SU-DHL-6 (cell line): ENCODE measurements at regions not wholly inside any gene's neighbourhood (a gene's known extent, or its start where the extent isn't known, plus 50 kb on each side); places are given as distances from the start of the nearest gene placed in this dataset.

Source experiments
- H2AFZ ChIP-seq: fragments of 200-600 bp; sonication (generic); 2 replicates; pipeline ENCODE4 v1.6.1; 2014; ENCODE audit warnings: low read depth, mild to moderate bottlenecking, moderate library complexity, mixed read lengths, antibody characterized with exemption, low read length; ENCODE audit not compliant: severe bottlenecking
- H3F3A ChIP-seq: fragments of 200-600 bp; shearing (Covaris generic); 2 replicates; pipeline ENCODE4 v1.6.0; 2016; ENCODE audit warnings: antibody characterized with exemption, mild to moderate bottlenecking; ENCODE audit not compliant: insufficient read depth
- H3K27ac ChIP-seq: fragments of 200-600 bp; sonication (generic); 2 replicates; pipeline ENCODE4 v1.5.1; 2016; ENCODE audit warnings: low read depth, mild to moderate bottlenecking, low read length, moderate library complexity, mixed read lengths
- H3K27me3 ChIP-seq: fragments of 200-600 bp; sonication (generic), shearing (Covaris generic); 2 replicates; pipeline ENCODE4 v1.6.0; 2014; ENCODE audit warnings: mild to moderate bottlenecking, low read length
- H3K36me3 ChIP-seq: fragments of 200-600 bp; sonication (generic); 2 replicates; pipeline ENCODE4 v1.6.1; 2014; ENCODE audit warnings: mild to moderate bottlenecking, low read length, mixed read lengths
- H3K4me2 ChIP-seq: fragments of 300-600, 200-600 bp; shearing (Covaris generic), sonication (generic); 2 replicates; pipeline ENCODE4 v1.6.0; 2014; ENCODE audit warnings: low read length, low read depth, mild to moderate bottlenecking; ENCODE audit not compliant: poor library complexity, severe bottlenecking
- H3K4me3 ChIP-seq: fragments of 200-600 bp; sonication (generic); 2 replicates; pipeline ENCODE4 v1.5.1; 2014; ENCODE audit warnings: antibody characterized with exemption, low read length, mild to moderate bottlenecking, mixed read lengths; ENCODE audit not compliant: insufficient read depth, poor library complexity, severe bottlenecking
- H3K79me2 ChIP-seq: fragments of 200-600 bp; sonication (generic); 2 replicates; pipeline ENCODE4 v1.6.1; 2014; ENCODE audit warnings: mild to moderate bottlenecking, low read length, moderate library complexity; ENCODE audit not compliant: insufficient read depth
- H3K9ac ChIP-seq: fragments of 200-600 bp; sonication (generic); 2 replicates; pipeline ENCODE4 v1.7.0; 2014; ENCODE audit warnings: mild to moderate bottlenecking, low read length
- H3K9me2 ChIP-seq: fragments of 200-600 bp; sonication (generic); replicated peaks from 2 replicates; pipeline ENCODE4 v1.6.1; 2014; ENCODE audit warnings: low read length; ENCODE audit not compliant: insufficient read depth
- H3K9me3 ChIP-seq: fragments of 200-600 bp; sonication (generic); 2 replicates; pipeline ENCODE4 v1.6.1; 2014; ENCODE audit warnings: low read length, mixed read lengths; ENCODE audit not compliant: insufficient read depth
- H4K20me1 ChIP-seq: fragments of 200-600 bp; sonication (generic); 2 replicates; pipeline ENCODE4 v1.6.1; 2014; ENCODE audit warnings: low read depth, mild to moderate bottlenecking, antibody characterized with exemption, low read length, moderate library complexity, mixed read lengths
- EZH2phosphoT487 ChIP-seq: fragments of 200-600 bp; sonication (generic), shearing (Covaris generic); conservative IDR thresholded peaks from 2 replicates; pipeline ENCODE4 v1.6.1; 2018; ENCODE audit warnings: mild to moderate bottlenecking, antibody characterized with exemption, low read length, moderate library complexity, mixed read lengths
- TF ChIP-seq, protein P1 (sequence below): fragments of 200-600 bp; sonication (generic); IDR thresholded peaks from one replicate; pipeline ENCODE4 v1.5.1; 2017; ENCODE audit warnings: antibody characterized with exemption, mild to moderate bottlenecking, low read length, moderate library complexity; ENCODE audit not compliant: insufficient read depth, poor library complexity, severe bottlenecking

- no peaks in the 10 kb centered on the region for H3K79me2 ChIP-seq
- TF ChIP-seq EZH2phosphoT487: no peak
- TF ChIP-seq, protein P1, sequence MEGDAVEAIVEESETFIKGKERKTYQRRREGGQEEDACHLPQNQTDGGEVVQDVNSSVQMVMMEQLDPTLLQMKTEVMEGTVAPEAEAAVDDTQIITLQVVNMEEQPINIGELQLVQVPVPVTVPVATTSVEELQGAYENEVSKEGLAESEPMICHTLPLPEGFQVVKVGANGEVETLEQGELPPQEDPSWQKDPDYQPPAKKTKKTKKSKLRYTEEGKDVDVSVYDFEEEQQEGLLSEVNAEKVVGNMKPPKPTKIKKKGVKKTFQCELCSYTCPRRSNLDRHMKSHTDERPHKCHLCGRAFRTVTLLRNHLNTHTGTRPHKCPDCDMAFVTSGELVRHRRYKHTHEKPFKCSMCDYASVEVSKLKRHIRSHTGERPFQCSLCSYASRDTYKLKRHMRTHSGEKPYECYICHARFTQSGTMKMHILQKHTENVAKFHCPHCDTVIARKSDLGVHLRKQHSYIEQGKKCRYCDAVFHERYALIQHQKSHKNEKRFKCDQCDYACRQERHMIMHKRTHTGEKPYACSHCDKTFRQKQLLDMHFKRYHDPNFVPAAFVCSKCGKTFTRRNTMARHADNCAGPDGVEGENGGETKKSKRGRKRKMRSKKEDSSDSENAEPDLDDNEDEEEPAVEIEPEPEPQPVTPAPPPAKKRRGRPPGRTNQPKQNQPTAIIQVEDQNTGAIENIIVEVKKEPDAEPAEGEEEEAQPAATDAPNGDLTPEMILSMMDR: no peak
- no peaks in the 10 kb centered on the region for H3F3A ChIP-seq
- H3K27me3 ChIP-seq: no peaks in the 10 kb centered on the region
- no peak overlapping the region for H2AFZ ChIP-seq
- H3K9ac ChIP-seq: no peak overlapping the region
- H3K9me3 ChIP-seq: no peaks in the 10 kb centered on the region
- no peaks in the 10 kb centered on the region for H4K20me1 ChIP-seq
- H3K9me2 ChIP-seq: no peaks in the 10 kb centered on the region
- no peak overlapping the region for H3K4me2 ChIP-seq
- H3K4me3 ChIP-seq: no peak overlapping the region
- no peak overlapping the region for H3K27ac ChIP-seq
- H3K36me3 ChIP-seq: no peaks in the 10 kb centered on the region
Measured at GRCh38 chr6:54716010-54716409, 130.6 kb upstream of the FAM83B start.

DNA sequence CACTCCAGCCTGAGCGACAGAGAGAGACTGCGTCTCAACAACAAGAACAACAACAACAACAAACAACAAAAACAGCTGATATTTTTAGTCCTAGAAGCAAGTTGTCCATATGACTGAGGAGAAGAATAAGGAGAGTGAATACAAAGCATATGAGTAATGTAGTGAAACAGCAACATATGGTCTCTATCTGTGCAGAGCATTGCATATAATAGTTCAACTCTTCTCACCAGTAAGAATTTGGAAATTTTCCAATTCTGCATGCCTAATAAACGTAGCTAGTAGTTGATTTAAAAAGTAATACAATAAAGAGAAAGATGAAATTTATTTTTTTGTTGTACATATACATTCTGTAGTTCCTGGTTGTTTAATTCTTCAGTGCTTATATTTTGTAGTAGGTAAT, 129.7 kb upstream of the FAM83B start:
- H3K9me3 ChIP-seq: no peaks in the 10 kb centered on the region
- H2AFZ ChIP-seq: no peak overlapping the region
- TF ChIP-seq EZH2phosphoT487: no peak
- TF ChIP-seq, protein P1: no peak
- no peaks in the 10 kb centered on the region for H4K20me1 ChIP-seq
- no peak overlapping the region for H3K9ac ChIP-seq
- no peak overlapping the region for H3K4me3 ChIP-seq
- no peak overlapping the region for H3K27ac ChIP-seq
- H3K27me3 ChIP-seq: no peaks in the 10 kb centered on the region
- H3K4me2 ChIP-seq: no peak overlapping the region
- H3K9me2 ChIP-seq: no peaks in the 10 kb centered on the region
- no peaks in the 10 kb centered on the region for H3K36me3 ChIP-seq
- no peaks in the 10 kb centered on the region for H3F3A ChIP-seq
- no peaks in the 10 kb centered on the region for H3K79me2 ChIP-seq

DNA sequence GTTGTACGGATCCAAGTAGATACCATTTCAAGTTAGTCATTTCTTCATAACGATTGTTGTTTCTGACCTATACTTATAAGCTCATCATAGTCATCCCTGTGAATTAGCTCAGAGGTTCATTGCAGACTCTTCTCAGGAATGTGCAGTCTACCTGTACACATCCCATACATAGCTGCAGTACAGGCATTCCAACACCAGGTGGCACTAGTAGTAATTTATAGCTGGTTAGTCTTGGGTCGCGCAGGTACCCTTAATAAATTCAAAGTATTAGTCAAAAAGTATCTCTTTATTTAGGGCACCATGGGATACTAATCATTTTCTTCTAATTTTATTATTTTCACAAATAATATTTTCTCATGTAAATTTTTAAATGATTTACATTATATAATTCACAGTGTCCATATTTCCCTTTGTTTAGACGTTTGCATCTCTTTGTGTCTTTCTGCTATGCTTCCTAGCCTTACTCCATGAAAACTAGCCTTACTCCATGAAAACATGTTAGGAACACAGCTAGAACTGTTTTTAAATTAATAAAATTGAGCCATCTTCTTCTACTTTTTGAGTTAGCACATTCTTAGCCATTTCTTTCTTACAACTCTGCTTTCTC, 128.6 kb upstream of the FAM83B start:
- Histone ChIP-seq H3K9ac (no peak overlapping the region), H3K4me3 (no peak overlapping the region), H4K20me1 (no peaks in the 10 kb centered on the region), H3K79me2 (no peaks in the 10 kb centered on the region), H3K27ac (no peak overlapping the region), H3K27me3 (no peaks in the 10 kb centered on the region), H3F3A (no peaks in the 10 kb centered on the region), H3K4me2 (no peak overlapping the region), H3K9me2 (no peaks in the 10 kb centered on the region), H2AFZ (no peak overlapping the region), H3K9me3 (no peaks in the 10 kb centered on the region), H3K36me3 (no peaks in the 10 kb centered on the region)
- TF ChIP-seq, protein P1: peak; percentile 88
- no peak for TF ChIP-seq EZH2phosphoT487
